ENCODE measurements at regions not wholly inside any gene's neighbourhood (a gene's known extent, or its start where the extent isn't known, plus 50 kb on each side); places are given as distances from the start of the nearest gene placed in this dataset.

GRCh38 chr1:73635021-73635420 is 563.0 kb downstream of the LRRIQ3 start:
- no peak for DNase-seq

- no peak for DNase-seq
Measured at GRCh38 chr1:73627723-73628122, 570.3 kb downstream of the LRRIQ3 start.

DNA sequence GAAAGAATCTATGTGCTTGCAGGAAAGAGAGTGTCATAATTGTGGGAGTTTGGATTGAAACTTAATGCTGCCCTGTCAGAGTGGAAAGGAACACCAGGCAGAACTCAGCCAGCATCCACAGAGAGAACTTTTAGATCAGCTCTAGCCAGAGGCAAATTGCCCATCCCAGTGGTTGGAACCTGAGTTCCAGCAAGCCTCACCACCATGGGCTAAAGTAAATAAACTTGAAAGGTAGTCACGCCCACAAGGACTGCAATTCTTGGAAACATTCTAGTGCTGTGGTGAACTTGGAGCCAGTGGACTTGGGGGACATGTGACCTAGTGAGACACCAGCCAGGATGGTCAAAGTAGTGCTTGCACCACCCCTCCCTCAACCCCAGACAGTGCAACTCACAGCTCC is 571.6 kb downstream of the LRRIQ3 start:
- DNase-seq: no peak

- DNase-seq: no peak
Measured at GRCh38 chr1:73623946-73624345, 574.0 kb downstream of the LRRIQ3 start.

DNA sequence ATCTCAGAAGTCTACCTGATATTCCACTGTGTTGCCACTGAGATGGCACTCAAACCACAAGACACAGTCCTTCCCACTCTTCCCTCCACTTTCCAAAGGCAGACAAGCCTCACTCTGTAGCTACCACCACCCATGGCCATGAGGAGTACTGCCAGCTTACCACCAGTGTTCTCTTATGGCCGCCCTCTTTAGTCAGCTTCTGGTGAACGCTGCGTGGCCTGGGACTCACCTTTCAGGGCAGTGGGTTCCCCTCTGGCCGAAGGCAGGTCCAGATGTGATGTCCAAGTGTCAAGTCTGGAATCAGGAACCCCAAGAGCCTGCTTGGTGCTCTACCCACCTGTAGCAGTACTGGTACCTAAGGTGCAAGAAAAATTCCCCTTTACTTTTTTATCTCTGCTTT is 580.8 kb downstream of the LRRIQ3 start:
- DNase-seq: no peak

DNA sequence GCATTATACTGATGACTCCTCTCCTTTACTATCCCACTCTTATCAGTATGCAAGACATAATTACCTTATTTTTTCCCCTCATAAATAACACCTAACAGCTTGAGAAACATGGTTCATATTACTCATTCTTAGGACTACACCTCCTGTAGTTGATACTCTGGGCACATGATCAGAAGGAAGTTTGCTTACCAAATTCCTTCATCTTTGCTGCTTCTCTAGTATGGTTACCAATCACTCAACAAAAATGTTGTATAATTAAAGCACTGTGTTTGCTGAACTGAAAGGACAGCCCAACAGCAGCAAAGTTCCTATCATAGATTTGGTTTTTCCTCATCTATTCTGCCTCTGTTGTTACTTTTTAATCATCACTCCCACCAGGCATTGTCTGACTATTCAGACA is 586.3 kb downstream of the LRRIQ3 start:
- no peak for DNase-seq

DNA sequence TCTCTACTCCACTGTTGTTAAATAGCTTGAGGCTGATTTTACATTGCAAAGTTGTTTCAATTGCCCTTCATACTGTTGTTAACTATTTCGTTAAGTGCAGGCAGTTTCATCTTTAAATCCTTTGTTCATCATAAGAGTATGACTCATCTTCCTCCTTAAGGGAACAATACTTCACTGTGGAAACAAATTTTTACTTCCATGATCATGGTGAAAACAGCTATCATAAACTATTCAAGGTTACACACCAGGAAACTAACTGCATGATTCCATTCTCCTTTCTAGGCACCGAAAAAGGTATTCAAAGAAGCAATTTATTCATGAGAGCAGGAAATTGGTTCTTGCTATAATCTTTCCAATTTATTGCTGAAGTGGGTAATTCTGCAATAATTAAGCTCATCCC is 593.2 kb downstream of the LRRIQ3 start:
- no peak for DNase-seq

GRCh38 chr1:73604211-73604610 is 593.8 kb downstream of the LRRIQ3 start:
- DNase-seq: no peak

DNA sequence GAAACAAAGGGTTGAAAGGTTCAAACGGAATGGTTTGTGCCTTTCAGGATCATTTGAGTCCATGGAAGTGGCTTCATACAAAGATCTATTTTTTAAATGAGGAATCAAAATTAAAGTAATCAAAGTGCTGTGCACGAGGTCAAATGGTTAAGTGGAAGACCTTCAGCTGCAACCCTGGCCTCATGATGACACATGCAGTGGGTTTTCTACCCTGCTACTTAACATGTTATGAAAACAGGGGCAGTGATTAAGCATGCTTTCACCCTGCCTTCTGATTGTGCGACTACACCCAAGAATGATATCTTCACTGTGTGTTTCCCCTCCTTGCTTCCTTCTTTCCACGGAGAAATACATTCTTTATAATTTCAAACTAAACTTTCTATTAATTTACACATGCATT is 604.2 kb downstream of the LRRIQ3 start:
- no peak for DNase-seq

- no peak for DNase-seq
Measured at GRCh38 chr1:73593364-73593763, 604.6 kb downstream of the LRRIQ3 start.

DNA sequence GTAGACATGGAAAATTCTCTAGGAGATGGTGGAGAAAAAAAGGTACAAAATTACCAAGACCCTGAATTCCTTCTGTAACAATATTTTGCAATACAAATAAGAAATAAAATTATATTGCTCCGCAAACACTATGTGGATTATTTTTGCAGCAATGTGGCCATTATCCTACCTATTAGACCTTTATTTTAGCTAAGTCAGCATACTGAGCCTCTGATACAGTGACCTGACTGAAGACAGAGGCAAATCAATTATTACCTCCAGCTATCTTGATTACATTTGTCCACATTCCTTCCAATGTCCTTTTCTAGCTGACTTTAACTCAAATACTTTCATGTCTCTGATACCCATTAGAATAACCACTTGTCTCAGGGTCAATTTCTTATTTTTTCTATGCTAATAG is 610.9 kb downstream of the LRRIQ3 start:
- no peak for DNase-seq

GRCh38 chr1:73577206-73577605 is 620.8 kb downstream of the LRRIQ3 start:
- no peak for DNase-seq

- DNase-seq: no peak
Measured at GRCh38 chr1:73576083-73576482, 621.9 kb downstream of the LRRIQ3 start.

DNA sequence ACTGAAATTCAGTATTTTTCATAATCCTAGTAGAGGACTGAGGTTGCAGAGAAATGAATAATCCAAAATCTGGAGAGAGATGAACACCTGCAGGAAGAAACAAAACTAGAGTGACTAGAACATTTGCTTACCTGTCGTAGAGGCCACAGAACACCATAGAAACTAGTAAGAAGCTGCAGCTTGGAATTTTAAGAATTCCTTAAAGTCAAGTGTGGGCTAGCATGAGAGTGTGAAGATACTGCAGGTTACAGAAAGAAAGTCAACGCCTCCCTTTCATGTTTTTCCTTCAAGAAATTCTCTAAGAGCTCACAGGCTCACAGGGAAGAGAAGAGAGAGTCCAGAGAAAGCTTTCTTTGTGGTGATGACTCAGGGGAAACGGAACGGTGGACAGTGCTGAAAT is 633.7 kb downstream of the LRRIQ3 start:
- DNase-seq: no peak

DNA sequence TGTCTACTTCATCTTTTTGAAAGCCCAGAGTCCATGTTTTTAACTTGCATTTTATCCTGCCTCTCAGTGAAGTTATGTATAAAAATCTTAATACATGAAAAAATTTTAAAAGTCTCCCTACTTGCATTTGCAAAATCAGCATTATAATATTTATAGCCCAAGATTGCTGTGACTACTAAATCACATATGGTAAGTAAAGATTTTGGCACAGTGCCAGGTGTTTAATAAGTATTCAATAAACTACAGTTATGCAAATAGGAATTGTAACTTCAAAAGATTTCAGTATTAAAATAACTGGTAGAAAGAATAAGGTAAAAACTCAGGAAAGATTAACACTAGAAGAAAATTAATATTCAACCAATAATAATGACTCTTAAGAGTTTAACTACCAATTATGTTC is 641.7 kb downstream of the LRRIQ3 start:
- no peak for DNase-seq

GRCh38 chr1:73537400-73537799 is 660.6 kb downstream of the LRRIQ3 start:
- no peak for DNase-seq

DNA sequence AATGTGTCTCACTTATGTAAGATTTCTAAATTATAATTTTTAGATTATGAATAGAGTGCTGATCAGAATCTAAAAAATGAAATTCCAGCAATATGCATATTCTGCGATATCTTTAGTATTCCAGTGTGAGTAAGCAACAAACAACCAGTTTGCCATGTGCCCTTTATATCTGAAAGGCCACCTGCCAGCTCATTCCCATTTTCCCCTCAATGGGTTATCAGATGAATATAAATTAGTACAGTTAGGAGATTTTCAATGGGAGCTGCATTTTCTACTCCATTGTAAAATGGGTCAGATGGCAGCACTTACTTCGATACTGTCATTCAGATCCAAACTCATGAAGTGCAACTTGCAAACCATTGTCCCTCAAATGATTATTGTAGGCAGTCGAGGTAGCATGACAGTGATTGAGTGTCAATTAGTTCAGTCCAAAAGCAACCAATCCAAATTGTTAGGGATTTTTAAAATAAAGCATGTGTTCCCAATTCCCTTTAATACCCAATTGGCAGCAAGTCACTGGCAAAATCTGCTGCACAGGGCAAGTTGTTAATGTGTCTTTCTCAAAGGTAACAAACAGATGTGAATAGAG is 680.3 kb downstream of the LRRIQ3 start:
- DNase-seq: no peak

DNA sequence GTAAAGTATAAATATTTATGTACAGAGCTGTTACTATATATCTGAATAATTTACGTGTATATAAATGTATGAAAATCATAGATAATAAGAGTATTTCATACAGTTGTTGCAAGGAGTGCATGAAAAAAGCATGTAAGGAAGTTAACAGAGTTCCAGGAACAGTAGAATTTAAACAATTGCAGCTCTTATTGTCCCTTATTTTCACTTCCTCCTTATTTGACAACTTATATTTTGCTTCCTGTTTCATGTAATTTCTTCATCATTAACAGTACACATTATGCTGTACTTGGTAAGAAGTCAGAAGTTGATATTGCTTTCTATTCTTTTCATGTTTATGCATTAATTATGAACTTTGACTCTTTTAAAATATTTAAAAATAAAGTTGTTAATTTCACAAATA is 681.5 kb downstream of the LRRIQ3 start:
- DNase-seq: no peak

GRCh38 chr1:73511038-73511437 is 686.9 kb downstream of the LRRIQ3 start:
- DNase-seq: no peak

DNA sequence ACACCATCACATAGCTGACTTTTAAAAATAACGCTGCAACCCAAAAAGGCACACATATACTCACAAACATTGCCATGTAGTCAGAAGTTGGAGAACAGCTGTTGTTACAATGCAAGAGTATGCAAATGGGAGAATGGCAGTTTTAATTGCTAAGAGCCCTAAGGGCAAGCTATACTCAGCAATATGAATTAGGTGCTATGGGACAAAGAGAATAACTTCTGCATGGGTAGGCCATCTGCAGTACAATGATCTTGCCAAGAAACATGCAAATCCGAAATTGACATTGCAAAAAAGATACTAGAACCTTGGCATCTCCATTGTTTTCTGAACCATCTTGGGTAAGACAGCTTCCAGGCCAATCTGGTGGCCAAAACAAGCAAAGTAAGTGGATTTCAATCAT is 697.8 kb downstream of the LRRIQ3 start:
- DNase-seq: no peak

- no peak for DNase-seq
Measured at GRCh38 chr1:73499671-73500070, 698.3 kb downstream of the LRRIQ3 start.

DNA sequence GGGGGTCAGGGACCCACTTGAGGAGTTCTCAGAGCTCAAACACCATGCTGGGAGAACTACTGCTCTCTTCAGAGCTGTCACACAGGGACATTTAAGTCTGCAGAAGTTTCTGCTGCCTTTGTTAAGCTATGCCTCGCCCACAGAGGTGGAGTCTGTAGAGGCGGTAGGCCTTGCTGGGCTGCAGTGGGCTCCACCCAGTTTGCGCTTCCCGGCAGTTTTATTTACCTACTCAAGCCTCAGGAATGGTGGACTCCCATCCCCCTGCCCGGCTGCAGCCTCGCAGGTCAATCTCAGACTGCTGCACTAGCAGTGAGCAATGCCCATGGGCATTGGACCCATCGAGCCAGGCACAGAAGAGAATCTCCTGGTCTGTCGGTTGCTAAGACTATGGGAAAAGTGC is 706.4 kb downstream of the LRRIQ3 start:
- DNase-seq: no peak

GRCh38 chr1:73475316-73475870 is 722.6 kb downstream of the LRRIQ3 start:
- no peak for DNase-seq

DNA sequence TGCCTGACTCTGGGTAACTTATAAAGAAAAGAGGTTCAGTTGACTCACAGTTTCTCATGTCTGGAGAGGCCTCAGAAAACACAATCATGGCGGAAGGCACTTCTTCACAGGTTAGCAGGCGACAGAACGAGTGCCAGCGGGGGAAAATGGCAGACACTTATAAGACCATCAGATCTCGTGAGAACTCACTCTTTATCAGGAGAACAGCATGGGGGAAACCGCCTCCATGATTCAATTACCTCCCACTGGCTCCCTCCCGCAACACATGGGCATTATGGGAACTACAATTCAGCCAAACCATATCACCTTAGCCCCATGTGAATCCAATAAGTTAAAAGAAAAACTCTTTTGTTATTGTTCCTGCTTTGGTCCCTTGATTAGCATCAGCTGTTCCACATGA is 725.2 kb downstream of the LRRIQ3 start:
- DNase-seq: no peak

- no peak for DNase-seq
Measured at GRCh38 chr1:73467731-73468130, 730.2 kb downstream of the LRRIQ3 start.

DNA sequence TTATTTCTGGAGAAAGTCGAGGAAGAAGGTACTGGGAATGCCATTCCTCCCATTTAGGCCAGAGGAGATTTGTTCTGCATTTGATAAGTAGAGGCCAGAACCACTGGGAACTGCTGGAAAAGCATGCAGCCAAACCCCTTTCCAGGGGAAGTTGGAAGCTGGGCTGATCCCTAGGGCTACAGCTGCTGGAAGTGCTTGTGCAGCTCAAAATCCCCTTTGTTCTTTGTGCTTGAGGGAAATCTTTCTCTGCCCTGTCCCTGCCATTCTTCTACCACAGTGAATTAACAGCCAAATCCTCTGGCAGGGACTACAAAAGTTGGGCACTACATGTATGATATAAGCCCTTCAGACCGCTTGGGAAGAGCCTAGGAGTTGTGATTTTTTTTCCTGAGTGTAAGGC is 734.1 kb downstream of the LRRIQ3 start:
- DNase-seq: no peak

Measured in stimulated activated naive CD4-positive, alpha-beta T cell (primary cell).